HG03442 (cell line): ENCODE measurements at regions not wholly inside any gene's neighbourhood (a gene's known extent, or its start where the extent isn't known, plus 50 kb on each side); places are given as distances from the start of the nearest gene placed in this dataset.
"Not testable (repeated sequence)": the region's sequence is repeated elsewhere in the genome, so short reads cannot be mapped to it uniquely, and the experiment has no call there.

ENCODE experiments used
- ATAC-seq: cut with Tn5 transposase; IDR thresholded peaks from one replicate; pipeline ENCODE4 v1.9.1; 2021; ENCODE audit warnings: mild to moderate bottlenecking, moderate library complexity; ENCODE audit not compliant: unreplicated experiment

DNA sequence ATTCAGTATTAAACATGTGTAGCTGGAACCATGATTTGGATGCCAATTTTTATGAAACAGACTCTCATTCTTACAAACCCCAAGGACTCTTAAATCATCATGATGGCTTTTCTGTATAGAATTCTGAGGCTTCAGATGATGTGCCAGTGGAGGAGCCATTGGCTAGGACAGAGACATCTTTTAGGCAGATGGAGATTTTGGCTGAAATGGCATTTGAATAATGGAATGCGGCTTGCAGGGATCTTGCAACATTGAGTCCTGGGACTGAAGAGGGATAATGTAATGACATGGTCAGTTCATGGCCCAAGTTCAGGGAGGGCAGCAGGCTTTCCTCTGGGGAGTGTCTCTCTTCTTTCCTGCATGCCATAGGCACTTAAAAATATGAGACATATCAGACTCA, 172.4 kb downstream of the ABCA8 start:
- no peak for ATAC-seq

DNA sequence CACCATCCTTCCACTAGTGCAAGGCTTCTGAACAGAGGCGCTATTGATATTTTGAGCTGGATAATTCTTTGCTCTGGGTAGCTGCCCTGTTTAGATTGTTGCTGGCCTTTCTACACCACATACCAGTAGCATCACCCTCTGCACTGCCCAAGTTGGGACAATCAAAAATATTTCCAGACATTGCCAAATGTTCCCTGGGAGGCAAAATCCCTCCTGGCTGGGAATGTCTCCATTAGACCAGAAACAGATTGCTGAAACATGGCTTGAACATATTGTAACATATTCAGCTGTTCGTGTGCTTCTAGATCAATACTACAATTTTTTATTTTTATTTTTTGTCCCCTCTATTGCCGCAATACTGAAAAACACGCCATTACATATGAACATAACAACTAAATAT, 174.6 kb downstream of the ABCA8 start:
- ATAC-seq = no peak

DNA sequence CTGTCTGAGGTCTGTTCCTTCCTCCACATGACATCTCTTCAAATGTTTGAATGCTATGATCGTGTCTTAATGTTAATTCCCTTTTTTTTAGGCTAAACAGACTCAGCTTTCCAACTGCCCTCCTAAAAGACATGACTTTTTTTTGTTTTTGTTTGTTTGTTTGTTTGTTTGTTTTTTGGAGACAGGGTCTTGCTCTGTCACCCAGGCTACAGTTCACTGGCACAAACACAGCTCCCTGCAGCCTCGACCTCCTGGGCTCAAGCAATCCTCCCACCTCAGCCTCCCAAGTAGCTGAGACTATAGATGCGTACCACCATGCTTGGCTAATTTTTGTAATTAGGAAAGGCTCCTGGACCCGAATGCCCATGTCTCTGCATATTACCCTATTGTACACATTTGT, 176.5 kb downstream of the ABCA8 start:
- ATAC-seq = no peak

DNA sequence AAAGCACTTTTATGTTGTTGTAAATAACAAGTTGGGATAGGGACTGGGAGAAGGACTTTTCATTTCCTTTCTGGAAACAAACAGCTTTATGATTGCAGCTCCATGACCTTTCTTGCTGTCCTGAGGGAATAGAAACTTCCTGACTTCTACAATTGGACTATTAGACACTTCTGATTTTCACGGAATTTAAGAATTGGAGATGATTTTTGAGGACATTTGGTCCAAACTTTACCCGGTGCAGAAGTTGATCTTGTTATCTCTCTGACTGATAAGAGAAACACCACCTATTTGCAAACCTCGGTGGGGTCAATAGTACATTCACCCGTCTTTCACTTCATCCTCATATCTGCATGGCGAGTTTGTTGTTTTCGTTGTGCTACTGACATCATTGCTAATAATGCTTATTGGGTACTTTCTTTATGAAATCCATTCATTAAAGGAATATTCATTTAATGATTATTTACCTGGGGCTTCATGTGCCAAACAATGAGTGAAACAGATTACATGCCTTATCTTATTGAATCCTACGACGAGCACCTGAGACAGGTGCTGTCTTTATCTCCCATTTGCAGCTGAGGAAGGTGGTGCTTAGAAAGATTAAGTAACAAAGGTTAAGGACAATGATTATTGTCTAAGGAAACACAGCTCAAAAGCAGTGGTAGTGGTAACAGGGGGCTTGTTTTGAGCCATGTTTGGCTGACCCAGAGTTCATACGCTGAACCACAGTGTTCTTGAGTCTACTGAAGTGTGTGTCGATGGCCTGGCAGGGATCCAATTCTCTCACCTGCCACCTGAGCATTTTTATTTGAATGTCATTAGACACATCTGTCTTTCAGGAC, 176.9 kb upstream of the FAM20A start:
- no peak for ATAC-seq

DNA sequence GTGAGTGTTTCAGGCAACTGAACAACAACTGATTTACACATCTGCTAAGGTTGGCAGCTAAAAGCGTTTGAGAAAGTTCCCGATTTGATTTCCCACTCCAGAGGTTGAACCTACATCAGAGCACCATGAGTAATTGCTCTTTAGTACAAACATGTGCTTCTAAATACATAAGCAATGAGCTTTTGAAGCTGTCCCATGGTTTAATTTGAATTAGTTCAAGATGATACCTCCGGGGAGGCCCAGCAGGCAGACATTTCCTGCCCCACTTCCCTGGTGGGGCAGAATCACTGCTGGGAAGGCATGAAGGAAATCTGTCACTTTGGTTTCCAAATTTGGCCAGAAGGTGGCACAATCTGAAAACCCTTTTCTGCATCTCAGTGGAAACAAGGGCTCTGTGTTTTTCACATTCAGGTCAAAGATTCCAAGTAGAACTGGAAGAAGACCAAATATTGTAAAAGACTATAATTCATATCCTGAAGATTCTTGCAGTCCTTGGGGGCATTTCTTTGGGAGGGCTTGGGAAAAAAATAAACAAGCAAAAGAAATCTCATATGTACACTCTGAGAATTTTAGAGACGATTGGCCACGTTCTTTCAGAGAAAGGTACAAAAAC, 176.2 kb upstream of the FAM20A start:
- ATAC-seq = peak; percentile 42

DNA sequence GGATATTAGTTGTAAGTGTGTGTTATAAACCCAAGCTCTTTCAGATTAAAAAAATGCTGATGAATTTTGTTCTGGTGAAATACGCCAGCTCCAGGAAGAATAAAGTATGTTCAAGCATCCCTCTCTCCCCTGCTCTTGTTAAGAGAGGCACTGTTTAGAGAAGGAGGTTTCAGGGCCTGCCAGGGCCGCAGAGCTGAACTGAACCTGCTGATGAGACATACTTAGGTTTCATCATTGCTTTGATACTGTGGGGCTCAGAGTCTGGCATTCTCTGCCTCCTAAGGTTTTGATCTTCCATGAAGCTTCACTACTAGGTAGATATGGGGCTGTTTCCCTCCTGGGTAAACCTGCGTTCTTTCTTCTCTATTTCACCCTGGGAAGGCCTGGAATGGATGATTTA, 175.3 kb upstream of the FAM20A start:
- ATAC-seq = no peak

DNA sequence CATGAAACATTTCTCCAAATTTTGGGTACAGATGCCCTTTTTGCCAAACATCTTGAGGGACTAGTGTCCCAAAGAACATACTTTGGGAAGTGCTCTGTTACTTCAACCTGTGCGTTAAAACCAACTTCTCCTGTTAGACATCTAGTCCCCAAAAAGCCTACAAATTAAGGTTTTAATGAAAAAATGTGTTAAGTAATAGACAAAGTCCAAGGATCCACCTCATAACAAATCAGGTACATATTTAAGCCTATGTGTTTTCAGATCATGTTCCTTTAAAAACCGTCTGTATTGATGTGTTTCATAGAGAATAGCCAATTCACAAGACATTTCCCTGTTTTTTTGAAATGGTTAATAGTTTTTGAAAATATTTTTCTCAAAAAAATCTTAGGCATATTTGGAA, 174.8 kb upstream of the FAM20A start:
- no peak for ATAC-seq

DNA sequence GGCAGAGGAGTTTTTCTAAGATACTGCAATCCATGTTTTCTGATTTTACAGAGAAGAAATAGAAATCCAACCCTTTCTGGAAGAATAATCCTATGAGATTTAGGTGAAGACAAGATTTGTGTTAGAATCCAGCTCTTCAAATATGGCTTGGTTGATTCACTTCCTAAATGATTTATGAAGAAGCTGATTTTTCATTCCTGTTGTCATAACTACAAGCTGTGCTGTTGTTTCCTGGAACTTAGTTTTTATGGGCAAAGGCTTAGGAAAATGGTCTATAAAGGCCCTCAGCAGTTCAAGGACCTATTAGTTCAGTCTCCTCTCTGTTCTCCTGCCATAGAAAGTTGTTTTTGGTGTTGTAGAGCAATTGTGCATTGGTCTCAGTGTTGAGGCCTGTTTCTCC, 174.2 kb upstream of the FAM20A start:
- no peak for ATAC-seq

DNA sequence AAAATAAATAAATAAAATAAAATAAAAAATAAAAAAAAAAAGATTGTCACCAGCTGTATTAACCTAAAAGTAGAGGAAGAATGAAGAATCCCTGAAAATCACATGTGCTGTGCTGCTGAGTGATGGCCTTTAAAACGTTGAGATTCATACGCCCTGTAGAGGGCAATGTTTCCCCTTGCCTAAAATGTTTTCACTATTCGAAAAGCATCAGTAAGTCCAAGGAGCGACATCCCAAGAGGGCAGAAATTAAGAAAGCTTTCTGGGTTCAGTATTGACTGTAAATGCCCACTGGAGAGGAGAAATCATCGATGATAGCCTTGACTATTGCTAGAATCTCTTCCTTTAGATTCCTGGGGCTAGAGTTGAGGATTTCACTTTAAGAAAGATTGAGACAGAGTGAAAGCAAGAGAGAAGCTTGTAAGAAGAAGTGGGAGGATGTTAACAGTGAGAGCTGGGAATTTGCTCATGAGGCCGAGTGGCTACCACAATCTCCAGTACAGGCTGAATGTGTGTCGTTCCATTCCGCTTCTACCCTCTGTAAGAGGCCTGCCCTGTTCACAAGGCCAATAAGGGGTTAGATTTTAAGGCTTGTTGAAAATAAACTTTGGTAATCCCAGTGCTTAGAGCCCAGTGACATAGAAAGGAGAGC, 170.8 kb upstream of the FAM20A start:
- ATAC-seq = peak; percentile 70

DNA sequence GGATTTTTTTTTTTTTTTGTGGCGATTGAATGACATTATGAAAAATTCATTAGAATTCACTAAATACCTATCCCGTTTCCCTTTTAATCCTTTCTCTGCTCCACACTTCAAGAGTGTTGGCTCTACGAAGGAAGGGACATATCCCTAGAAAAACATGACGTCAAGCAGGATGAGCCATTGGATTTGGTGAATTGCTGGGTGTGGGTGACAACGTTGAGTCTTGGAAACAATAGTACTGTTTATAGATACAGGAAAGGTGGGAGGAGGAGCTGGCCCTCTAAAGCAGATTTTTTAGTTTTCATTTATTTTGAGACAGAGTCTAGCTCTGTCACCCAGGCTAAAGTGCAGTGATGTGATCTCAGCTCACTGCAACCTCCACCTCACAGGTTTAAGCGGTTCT, 167.6 kb upstream of the FAM20A start:
- ATAC-seq = no peak

DNA sequence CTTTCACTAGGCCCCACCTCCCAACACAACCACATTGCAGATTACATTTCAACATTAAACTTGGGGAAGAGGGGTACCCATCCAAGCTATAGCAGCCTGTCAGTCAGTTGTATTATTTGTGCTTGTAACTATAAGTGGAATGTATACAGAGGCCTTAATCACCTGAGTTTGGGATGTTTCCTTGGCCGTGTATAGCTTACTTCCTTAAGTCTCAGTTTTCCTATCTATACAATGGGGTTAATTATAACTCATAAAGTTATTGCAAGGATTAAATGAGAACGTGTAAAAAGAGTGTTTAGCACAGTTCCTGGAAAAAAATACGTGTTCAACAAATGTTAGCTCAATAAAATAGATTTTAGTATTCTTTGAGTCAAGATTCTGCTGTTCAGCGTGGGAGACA, 165.5 kb upstream of the FAM20A start:
- no peak for ATAC-seq

DNA sequence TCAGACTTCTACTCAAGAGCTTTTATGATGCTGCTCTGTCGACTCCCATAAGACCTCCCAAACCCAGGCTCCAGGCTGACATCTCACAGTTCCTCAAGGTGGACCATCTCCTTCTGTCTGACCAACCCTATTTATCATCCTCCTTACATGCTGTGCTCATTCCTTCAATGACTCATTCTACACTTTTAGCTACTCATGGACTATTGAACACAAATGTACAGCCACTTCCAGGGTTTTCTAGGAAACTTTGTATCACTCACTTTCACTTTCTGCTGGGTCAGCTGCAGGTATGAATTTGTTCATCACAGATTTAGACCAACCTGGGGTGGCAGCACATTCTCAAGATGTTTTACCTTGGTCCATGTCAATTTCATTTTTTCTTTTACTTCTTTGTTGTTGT, 162.4 kb upstream of the FAM20A start:
- ATAC-seq = no peak

DNA sequence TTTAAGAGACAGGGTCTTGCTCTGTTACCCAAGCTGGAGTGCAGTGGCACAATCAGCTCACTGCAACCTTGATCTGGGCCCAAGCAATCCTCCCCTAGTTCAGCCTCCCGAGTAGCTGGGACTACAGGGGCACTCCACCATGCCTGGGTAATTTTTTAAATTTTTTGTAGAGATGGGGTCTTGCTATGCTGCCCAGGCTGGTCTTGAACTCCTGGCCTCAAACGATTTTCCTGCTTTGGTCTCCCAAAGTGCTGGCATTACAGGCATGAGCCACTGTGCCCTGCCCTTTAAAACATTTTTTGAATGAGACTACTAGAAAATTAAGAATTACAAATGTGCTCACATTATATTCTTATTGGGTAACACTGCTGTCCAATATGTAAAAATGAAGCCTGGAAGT, 161.7 kb upstream of the FAM20A start:
- no peak for ATAC-seq

DNA sequence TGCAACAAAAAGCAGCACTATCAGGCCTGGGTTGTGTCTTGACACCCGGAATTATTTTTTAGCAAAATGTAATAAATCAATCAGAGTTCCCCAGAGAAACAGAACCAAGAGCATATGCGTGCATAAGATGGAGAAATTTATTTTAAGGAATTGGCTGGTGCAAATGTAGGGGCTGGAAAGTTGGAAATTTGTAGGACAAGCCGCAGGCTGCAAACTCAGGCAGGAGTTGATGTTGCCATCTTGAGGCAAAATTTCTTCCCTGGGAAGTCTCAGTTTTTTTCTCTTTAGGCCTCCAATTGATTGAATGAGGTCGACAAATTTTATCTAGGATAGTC, 158.9 kb upstream of the FAM20A start:
- ATAC-seq = no peak

DNA sequence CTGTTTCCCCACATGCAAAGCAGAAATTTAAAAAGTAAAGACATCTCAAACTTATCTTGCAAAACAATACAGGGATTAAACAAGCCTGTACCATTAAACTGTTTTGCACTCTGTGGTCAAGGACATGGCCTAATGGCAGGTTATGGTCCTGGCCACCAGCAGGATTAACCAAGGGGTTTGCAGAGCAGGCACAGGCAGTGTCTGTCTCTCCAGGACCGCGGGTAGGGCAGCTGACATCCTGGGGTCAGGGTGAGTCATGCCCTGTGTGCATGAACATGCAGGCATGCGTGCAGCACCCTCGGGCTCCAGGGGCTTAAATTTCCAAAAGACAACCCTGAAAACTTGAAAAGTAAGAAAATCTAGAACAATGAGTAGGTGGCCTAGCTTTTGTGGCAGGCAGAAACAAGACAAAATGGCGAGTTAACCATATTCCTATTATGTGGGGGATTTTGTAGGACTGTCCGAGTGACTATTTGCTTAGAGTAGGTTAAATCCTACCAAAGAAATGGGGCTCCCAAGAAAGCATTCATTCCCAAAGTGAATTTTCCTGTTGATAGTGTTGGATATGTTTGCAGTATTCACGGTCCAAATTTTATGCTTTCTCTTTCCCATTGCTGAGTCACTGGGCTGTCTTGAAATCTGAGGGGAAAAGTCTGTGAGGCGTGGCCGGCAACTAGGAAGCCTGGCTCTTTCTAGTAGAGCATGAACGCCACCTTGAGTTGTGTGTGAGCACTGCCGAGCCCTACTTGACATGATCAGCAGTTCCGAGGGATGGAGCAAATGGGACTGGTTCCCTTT, 158.4 kb upstream of the FAM20A start:
- peak; percentile 92 for ATAC-seq

DNA sequence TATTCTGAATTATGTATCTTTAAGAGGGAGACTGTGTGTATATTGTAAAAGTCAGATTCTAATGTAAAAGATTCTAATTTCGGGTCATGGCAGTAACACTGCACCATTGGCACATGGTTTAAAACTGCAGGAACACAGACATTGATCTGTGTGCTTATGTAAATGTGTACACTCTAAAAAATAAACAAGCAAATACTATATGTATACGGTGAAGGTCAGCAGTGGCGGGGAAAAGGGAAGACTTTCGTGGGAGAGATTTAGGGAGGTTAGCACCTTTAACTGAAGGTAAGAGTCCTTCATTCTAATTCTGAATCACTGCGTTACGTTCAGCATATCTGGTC, 157.8 kb upstream of the FAM20A start:
- ATAC-seq = no peak

DNA sequence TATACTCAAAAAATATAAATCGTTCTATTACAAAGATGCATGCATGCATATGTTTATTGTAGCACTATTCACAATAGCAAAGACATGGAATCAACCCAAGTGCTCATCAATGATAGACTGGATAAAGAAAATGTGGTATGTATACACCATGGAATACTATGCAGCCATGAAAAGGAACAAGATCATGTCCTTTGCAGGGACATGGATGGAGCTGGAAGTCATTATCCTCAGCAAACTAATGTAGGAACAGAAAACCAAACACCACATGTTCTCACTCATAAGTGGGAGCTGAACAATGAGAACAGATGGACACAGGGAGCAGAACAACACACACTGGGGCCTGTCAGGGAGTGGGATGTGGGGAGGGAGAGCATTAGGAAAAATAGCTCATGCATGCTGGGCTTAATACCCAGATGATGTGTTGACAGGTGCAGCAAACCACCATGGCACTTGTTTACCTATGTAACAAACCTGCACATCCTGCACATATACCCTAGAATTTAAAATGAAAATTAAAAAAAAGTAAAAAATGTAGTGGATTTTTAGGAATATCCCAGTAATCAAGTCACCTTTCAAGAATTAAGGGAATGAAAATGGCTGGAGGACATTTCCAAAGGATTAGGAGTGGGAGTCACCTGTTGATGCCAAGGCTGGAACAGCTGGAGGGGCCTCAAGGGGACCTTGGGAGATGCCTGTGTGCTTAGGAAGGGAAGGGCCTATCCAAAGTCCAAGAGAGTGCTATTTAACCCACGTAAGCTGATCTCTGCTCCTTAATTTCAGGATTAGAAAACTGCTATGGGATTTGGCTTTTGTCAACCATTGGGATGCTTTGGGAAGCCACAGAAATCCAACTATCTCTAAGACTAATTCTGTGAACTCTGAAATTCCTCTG, 156.9 kb upstream of the FAM20A start:
- ATAC-seq = not testable (repeated sequence)

DNA sequence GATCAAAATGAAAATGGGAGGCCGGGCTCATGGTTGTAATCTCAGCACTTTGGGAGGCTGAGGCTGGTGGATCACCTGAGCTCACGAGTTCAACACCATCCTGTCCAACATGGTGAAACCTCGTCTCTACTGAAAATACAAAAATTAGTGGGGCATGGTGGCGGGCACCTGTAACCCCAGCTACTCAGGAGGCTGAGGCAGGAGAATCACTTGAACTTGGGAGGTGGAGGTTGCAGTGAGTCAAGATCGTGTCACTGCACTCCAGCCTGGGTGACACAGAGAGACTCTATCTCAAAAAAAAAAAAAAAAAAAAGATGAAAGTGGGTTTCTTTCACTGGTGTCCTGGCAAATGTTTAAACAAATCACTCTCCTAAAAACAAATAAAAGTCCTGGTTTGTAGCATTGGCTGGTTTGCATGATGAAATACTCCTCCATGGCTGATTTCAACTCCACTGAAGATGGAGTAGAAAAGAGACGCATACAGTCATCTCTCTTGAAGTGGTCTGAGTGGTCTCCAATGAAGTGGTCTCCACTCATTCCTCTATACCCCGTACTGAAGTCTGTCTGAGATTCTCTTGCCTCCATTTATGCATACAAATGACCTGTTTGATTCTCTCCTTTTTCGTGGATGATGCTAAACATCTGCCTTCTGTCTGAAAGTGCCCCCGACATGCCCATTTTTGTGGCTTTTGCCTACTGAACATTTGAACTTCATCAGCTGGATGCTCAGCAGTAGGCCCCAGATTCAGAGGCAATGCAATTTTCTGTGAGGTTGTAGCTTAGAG, 153.0 kb upstream of the FAM20A start:
- ATAC-seq = no peak

DNA sequence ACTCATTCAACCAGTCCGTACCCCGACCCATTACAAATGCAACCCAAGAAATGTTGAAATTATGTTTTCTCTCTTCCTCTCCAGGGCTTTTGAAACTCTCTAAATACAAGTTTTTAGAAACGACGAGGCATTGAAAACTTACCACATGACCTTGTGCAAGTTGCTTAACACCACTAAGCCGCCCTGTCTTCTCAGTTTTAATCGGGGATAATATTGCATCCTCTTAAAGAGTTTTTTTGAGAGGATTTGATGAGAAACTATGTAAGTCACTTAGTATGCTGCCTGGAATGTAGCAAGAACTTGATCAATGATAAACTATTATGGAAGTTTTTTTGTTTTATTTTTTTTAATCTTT, 149.0 kb upstream of the FAM20A start:
- no peak for ATAC-seq
